A549 (cell line): ENCODE measurements at regions not wholly inside any gene's neighbourhood (a gene's known extent, or its start where the extent isn't known, plus 50 kb on each side); places are given as distances from the start of the nearest gene placed in this dataset.

Source experiments
- ATAC-seq, 2 experiments: fragments of 200-7000 bp in 1 of 2; fragments of >200 bp in 1 of 2; cut with Nextera tagmentation in 1 of 2; cut with Tn5 transposase in 1 of 2; 3 replicates each; pipeline versions ENCODE4 v1.8.0 to v1.9.1; 2018 to 2020; ENCODE audit warnings: mild to moderate bottlenecking in 1 of 2, moderate library complexity in 1 of 2
- CTCF ChIA-PET: fragments of 300-600 bp; sonication (Branson Sonifier 250); formaldehyde crosslinking; extraction: SDS; loops from one replicate; lab custom pipeline; 2021; ENCODE audit warnings: antibody characterized with exemption, inconsistent platforms; lab: Yijun Ruan, JAX
- POLR2A ChIA-PET: fragments of 350-600 bp; formaldehyde crosslinking; extraction: SDS; loops from one replicate; lab custom pipeline; 2021; ENCODE audit warnings: antibody characterized with exemption, inconsistent platforms; lab: Yijun Ruan, JAX
- DNase-seq, 2 experiments: peaks; one replicate each; pipeline versions ENCODE4 v3.0.0 to v3.0.0-alpha.2; 2011 to 2016; ENCODE audit warnings: low read depth in 1 of 2, low spot score in 1 of 2
- FAIRE-seq: peaks from 2 replicates; lab custom pipeline; 2011; peaks lifted over from hg19 to GRCh38; lab: Jason Lieb, UNC
- H3K27ac ChIP-seq, 2 experiments: fragments of >200 bp; sonication (Bioruptor Twin); formaldehyde crosslinking; 3 replicates each; pipeline ENCODE4 v1.5.1; 2016 to 2017
- H3K4me1 ChIP-seq: fragments of >200 bp; sonication (Bioruptor Twin); formaldehyde crosslinking; 3 replicates; pipeline ENCODE4 v1.6.1; 2016
- H3K4me2 ChIP-seq: fragments of >200 bp; sonication (Bioruptor Twin); formaldehyde crosslinking; 3 replicates; pipeline ENCODE4 v1.6.1; 2016
- H3K4me3 ChIP-seq: fragments of >200 bp; sonication (Bioruptor Twin); formaldehyde crosslinking; 3 replicates; pipeline ENCODE4 v1.5.1; 2016
- H3K9me3 ChIP-seq: fragments of >200 bp; sonication (Bioruptor Twin); formaldehyde crosslinking; 3 replicates; pipeline ENCODE4 v1.6.1; 2016
- CBX8 ChIP-seq: fragments of 200-600 bp; sonication (generic); IDR thresholded peaks from 2 replicates; pipeline ENCODE4 v1.6.1; 2016
- CHD2 ChIP-seq: fragments of 150-350 bp; IDR thresholded peaks from 2 replicates; pipeline ENCODE4 v1.6.1; 2014; ENCODE audit warnings: low read length; ENCODE audit not compliant: partially characterized antibody
- CHD4 ChIP-seq: fragments of 200-600 bp; sonication (generic); IDR thresholded peaks from 2 replicates; pipeline ENCODE4 v1.6.1; 2016; ENCODE audit warnings: antibody characterized with exemption, mild to moderate bottlenecking, borderline replicate concordance
- EP300 ChIP-seq, 2 experiments: fragments of >200 bp; sonication (Bioruptor Twin); formaldehyde crosslinking; IDR thresholded peaks; 2 replicates in 1 of 2; 3 replicates in 1 of 2; pipeline ENCODE4 v1.6.1; 2016 to 2017
- ESRRA ChIP-seq: fragments of 150-350 bp; IDR thresholded peaks from 2 replicates; pipeline ENCODE4 v1.6.1; 2014; ENCODE audit warnings: mild to moderate bottlenecking, low read length, borderline replicate concordance
- FOSL2 ChIP-seq, 2 experiments: fragments of 450-650 bp in 1 of 2; fragments of >200 bp in 1 of 2; sonication (Bioruptor Twin) in 1 of 2; formaldehyde crosslinking; IDR thresholded peaks; 2 replicates each; pipeline versions ENCODE4 v1.5.0 to v1.6.1; 2016 to 2020; ENCODE audit warnings: mild to moderate bottlenecking in 1 of 2, moderate library complexity in 1 of 2
- HOXB5 ChIP-seq: fragments of 250-450 bp; sonication (Bioruptor Pico); IDR thresholded peaks from 2 replicates; pipeline ENCODE4 v1.5.0; 2020; ENCODE audit warnings: mild to moderate bottlenecking, moderate library complexity
- JUNB ChIP-seq: fragments of >200 bp; sonication (Bioruptor Twin); formaldehyde crosslinking; IDR thresholded peaks from 2 replicates; pipeline ENCODE4 v1.6.1; 2016
- KDM1A ChIP-seq: fragments of 200-600 bp; sonication (generic); IDR thresholded peaks from 2 replicates; pipeline ENCODE4 v1.6.1; 2016; ENCODE audit warnings: low read depth, mild to moderate bottlenecking
- MAFK ChIP-seq: fragments of 450-650 bp; IDR thresholded peaks from 2 replicates; pipeline ENCODE4 v1.6.1; 2014; ENCODE audit not compliant: partially characterized antibody
- NFE2L2 ChIP-seq: fragments of 150-350 bp; conservative IDR thresholded peaks from 2 replicates; pipeline ENCODE4 v1.6.1; 2014; ENCODE audit warnings: low read length
- POLR2A ChIP-seq: IDR thresholded peaks from 2 replicates; pipeline ENCODE4 v1.6.1; 2012; ENCODE audit warnings: mild to moderate bottlenecking, low read length
- RCOR1 ChIP-seq: fragments of 150-350 bp; IDR thresholded peaks from 2 replicates; pipeline ENCODE4 v1.6.1; 2014; ENCODE audit warnings: antibody characterized with exemption, low read length, low read depth
- RFX5 ChIP-seq: fragments of 450-650 bp; IDR thresholded peaks from 2 replicates; pipeline ENCODE4 v1.7.1; 2014; ENCODE audit warnings: antibody characterized with exemption, mild to moderate bottlenecking, moderate library complexity
- SMC3 ChIP-seq: fragments of >200 bp; sonication (Bioruptor Twin); formaldehyde crosslinking; IDR thresholded peaks from 3 replicates; pipeline ENCODE4 v1.6.1; 2018; ENCODE audit warnings: inconsistent platforms
- SREBF2 ChIP-seq: fragments of 450-650 bp; IDR thresholded peaks from 2 replicates; pipeline ENCODE4 v1.6.1; 2014; ENCODE audit warnings: mild to moderate bottlenecking, moderate library complexity
- TP53 ChIP-seq: fragments of 250-450 bp; sonication (Bioruptor Pico); IDR thresholded peaks from 2 replicates; pipeline ENCODE4 v1.5.0; 2021; ENCODE audit warnings: mild to moderate bottlenecking, moderate library complexity
- ZNF302 ChIP-seq: fragments of 250-450 bp; sonication (Bioruptor Pico); IDR thresholded peaks from 2 replicates; pipeline ENCODE4 v1.9.0; 2021; ENCODE audit warnings: inconsistent platforms, mild to moderate bottlenecking, moderate library complexity
- WGBS: methylation state at CpG from one replicate; pipeline ENCODE4 v1.1.6; 2017; ENCODE audit errors: missing lambda C conversion rate; 5-methylcytosine and 5-hydroxymethylcytosine counted together
- TF ChIP-seq, protein P1 (sequence below): fragments of 450-650 bp; IDR thresholded peaks from 2 replicates; pipeline ENCODE4 v1.6.1; 2014; ENCODE audit warnings: antibody characterized with exemption
- TF ChIP-seq, protein P2 (sequence below): fragments of 250-450 bp; sonication (Bioruptor Pico); IDR thresholded peaks from 2 replicates; pipeline ENCODE4 v1.5.0; 2020; ENCODE audit warnings: low read depth, mild to moderate bottlenecking, moderate library complexity
- TF ChIP-seq, protein P3 (sequence below): fragments of >200 bp; sonication (Bioruptor Twin); formaldehyde crosslinking; IDR thresholded peaks from 3 replicates; pipeline ENCODE4 v1.6.1; 2016
- TF ChIP-seq, protein P4 (sequence below): fragments of 200-600 bp; sonication (generic); IDR thresholded peaks from 2 replicates; pipeline ENCODE4 v1.6.1; 2016; ENCODE audit warnings: antibody characterized with exemption, mild to moderate bottlenecking, moderate library complexity
- TF ChIP-seq, protein P5 (sequence below): IDR thresholded peaks from 2 replicates; pipeline ENCODE4 v1.6.1; 2012
- TF ChIP-seq, protein P6 (sequence below): IDR thresholded peaks from 2 replicates; pipeline ENCODE4 v1.6.1; 2012

DNA sequence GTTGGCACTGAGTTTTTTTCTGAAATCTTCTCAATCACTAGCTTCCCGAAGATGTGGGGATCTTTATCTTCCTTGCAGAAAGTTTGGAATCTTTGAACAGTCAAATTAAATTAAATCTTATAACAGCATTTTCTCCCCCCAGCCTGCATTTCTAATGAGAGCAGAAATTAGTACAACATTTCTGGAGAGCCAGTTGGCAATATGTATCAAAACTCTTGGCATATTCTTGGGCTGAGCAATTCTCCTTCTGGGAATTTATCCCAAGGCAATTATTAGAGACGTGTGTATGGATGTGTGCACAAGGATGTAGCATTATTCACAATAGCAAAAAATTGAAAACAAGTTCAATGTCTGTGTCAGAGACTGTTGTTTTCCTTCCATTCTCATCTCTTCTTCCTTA lies 159.5 kb downstream of the OLFM4 start:
- Histone ChIP-seq H3K4me1 (no peaks in the 10 kb centered on the region), H3K4me3 (no peak overlapping the region), H3K4me2 (no peak overlapping the region), H3K9me3 (no peaks in the 10 kb centered on the region), H3K27ac (no peak overlapping the region)
- ChIA-PET CTCF (no interaction called here), POLR2A (no interaction called here)
- ATAC-seq (no peak), FAIRE-seq (no peak), DNase-seq (no peak)
- TF ChIP-seq KDM1A: no peak
- no peak for TF ChIP-seq ZNF302 (CRISPR knock-in tag)
- TF ChIP-seq SREBF2: no peak
- no peak for TF ChIP-seq NFE2L2
- TF ChIP-seq FOSL2 (IDR thresholded peaks at IDR 0.05): no peak
- no peak for TF ChIP-seq FOSL2 (CRISPR knock-in tag; IDR thresholded peaks at IDR 0.05)
- TF ChIP-seq, protein P1, sequence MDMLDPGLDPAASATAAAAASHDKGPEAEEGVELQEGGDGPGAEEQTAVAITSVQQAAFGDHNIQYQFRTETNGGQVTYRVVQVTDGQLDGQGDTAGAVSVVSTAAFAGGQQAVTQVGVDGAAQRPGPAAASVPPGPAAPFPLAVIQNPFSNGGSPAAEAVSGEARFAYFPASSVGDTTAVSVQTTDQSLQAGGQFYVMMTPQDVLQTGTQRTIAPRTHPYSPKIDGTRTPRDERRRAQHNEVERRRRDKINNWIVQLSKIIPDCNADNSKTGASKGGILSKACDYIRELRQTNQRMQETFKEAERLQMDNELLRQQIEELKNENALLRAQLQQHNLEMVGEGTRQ: no peak
- TF ChIP-seq, protein P2, sequence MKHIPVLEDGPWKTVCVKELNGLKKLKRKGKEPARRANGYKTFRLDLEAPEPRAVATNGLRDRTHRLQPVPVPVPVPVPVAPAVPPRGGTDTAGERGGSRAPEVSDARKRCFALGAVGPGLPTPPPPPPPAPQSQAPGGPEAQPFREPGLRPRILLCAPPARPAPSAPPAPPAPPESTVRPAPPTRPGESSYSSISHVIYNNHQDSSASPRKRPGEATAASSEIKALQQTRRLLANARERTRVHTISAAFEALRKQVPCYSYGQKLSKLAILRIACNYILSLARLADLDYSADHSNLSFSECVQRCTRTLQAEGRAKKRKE (CRISPR knock-in tag): no peak
- TF ChIP-seq CHD2: no peak
- 0% methylated on average over 2 of the region's 2 CpGs for WGBS

DNA sequence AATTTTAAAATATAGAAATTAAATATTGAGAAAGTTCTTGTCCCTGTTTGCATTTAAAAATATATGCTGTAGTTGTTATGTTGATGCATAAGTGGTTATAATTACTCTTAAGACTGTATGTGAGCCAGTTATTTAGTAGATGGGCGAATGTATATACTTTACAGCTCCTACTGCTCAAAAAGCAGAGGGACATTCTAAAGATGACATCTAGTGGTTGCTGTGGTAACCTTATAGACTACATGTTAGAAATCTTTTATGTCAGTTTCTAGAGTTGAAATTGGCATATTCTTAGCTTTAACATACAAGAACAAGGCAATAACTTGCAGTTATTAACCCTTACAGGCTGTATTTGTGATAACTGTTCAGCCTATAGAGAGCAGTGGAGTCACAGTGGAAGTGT lies 160.5 kb downstream of the OLFM4 start:
- 0% methylated on average over 1 of the region's 1 CpG for WGBS
- Histone ChIP-seq H3K4me3 (no peak overlapping the region), H3K4me2 (no peak overlapping the region), H3K4me1 (no peaks in the 10 kb centered on the region), H3K9me3 (no peaks in the 10 kb centered on the region)
- no peak for DNase-seq
- POLR2A ChIA-PET: no interaction called here
- peak in 1 of 2 experiments; percentile 34; a peak in 1 of 6 replicates for ATAC-seq
- TF ChIP-seq, protein P3, sequence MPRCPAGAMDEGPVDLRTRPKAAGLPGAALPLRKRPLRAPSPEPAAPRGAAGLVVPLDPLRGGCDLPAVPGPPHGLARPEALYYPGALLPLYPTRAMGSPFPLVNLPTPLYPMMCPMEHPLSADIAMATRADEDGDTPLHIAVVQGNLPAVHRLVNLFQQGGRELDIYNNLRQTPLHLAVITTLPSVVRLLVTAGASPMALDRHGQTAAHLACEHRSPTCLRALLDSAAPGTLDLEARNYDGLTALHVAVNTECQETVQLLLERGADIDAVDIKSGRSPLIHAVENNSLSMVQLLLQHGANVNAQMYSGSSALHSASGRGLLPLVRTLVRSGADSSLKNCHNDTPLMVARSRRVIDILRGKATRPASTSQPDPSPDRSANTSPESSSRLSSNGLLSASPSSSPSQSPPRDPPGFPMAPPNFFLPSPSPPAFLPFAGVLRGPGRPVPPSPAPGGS: no peak
- TF ChIP-seq, protein P2 (CRISPR knock-in tag): no peak
- no peak for TF ChIP-seq CHD4
- TF ChIP-seq, protein P1: no peak
- TF ChIP-seq, all 56 proteins: peak for 0
- no peak for FAIRE-seq
- CTCF ChIA-PET: no interaction called here
- H3K27ac ChIP-seq: no peak overlapping the region

DNA sequence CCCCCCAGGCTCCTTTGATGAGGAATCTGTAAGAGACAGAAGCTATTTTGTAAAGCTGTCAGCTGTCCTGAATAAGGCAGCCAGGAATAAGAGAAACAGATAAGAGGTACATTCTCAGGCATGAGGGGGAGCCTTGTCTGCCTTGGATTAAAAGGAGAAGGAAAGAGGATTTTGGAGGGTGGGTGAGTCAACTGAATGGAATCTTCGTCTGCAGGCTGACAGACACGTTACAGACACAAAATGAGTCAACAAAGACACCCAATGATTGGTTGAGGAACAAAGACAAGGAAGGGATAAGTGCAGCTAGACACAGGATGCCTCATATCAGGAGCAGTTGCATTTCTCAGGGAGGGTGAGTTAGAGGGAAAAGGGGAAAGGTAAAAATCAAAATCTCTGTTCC lies 162.5 kb downstream of the OLFM4 start:
- no peak for DNase-seq
- Histone ChIP-seq H3K4me3 (no peak overlapping the region), H3K27ac (no peak overlapping the region), H3K9me3 (no peaks in the 10 kb centered on the region), H3K4me2 (no peak overlapping the region), H3K4me1 (no peaks in the 10 kb centered on the region)
- 3% methylated on average over 2 of the region's 2 CpGs for WGBS
- ChIA-PET CTCF (no interaction called here), POLR2A (no interaction called here)
- peak in 1 of 2 experiments; percentile 30; a peak in 1 of 6 replicates for ATAC-seq
- FAIRE-seq: no peak
- TF ChIP-seq, protein P4, sequence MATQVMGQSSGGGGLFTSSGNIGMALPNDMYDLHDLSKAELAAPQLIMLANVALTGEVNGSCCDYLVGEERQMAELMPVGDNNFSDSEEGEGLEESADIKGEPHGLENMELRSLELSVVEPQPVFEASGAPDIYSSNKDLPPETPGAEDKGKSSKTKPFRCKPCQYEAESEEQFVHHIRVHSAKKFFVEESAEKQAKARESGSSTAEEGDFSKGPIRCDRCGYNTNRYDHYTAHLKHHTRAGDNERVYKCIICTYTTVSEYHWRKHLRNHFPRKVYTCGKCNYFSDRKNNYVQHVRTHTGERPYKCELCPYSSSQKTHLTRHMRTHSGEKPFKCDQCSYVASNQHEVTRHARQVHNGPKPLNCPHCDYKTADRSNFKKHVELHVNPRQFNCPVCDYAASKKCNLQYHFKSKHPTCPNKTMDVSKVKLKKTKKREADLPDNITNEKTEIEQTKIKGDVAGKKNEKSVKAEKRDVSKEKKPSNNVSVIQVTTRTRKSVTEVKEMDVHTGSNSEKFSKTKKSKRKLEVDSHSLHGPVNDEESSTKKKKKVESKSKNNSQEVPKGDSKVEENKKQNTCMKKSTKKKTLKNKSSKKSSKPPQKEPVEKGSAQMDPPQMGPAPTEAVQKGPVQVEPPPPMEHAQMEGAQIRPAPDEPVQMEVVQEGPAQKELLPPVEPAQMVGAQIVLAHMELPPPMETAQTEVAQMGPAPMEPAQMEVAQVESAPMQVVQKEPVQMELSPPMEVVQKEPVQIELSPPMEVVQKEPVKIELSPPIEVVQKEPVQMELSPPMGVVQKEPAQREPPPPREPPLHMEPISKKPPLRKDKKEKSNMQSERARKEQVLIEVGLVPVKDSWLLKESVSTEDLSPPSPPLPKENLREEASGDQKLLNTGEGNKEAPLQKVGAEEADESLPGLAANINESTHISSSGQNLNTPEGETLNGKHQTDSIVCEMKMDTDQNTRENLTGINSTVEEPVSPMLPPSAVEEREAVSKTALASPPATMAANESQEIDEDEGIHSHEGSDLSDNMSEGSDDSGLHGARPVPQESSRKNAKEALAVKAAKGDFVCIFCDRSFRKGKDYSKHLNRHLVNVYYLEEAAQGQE: no peak
- TF ChIP-seq POLR2A: no peak
- no peak for TF ChIP-seq ESRRA
- TF ChIP-seq HOXB5 (CRISPR knock-in tag): no peak
- no peak for TF ChIP-seq TP53 (CRISPR knock-in tag)
- no peak for TF ChIP-seq CBX8
- no peak for TF ChIP-seq EP300 (IDR thresholded peaks at IDR 0.05)
- TF ChIP-seq, protein P5, sequence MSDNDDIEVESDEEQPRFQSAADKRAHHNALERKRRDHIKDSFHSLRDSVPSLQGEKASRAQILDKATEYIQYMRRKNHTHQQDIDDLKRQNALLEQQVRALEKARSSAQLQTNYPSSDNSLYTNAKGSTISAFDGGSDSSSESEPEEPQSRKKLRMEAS: no peak
- no peak for TF ChIP-seq RFX5
- TF ChIP-seq SMC3: no peak
- TF ChIP-seq, protein P1: no peak
- TF ChIP-seq JUNB: no peak
- TF ChIP-seq MAFK: no peak
- TF ChIP-seq, protein P6, sequence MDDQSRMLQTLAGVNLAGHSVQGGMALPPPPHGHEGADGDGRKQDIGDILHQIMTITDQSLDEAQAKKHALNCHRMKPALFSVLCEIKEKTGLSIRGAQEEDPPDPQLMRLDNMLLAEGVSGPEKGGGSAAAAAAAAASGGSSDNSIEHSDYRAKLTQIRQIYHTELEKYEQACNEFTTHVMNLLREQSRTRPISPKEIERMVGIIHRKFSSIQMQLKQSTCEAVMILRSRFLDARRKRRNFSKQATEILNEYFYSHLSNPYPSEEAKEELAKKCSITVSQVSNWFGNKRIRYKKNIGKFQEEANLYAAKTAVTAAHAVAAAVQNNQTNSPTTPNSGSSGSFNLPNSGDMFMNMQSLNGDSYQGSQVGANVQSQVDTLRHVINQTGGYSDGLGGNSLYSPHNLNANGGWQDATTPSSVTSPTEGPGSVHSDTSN: no peak
- TF ChIP-seq RCOR1: no peak
